SHP77 treated with DMSO at 0.1 percent for 48 hours (cell line): ENCODE measurements at regions not wholly inside any gene's neighbourhood (a gene's known extent, or its start where the extent isn't known, plus 50 kb on each side); places are given as distances from the start of the nearest gene placed in this dataset.

Experiments
- DNase-seq: peaks from one replicate; lab custom pipeline; 2025; lab: John Stamatoyannopoulos, UW

GRCh38 chr1:112318698-112319370, 77.2 kb upstream of the CTTNBP2NL start:
- DNase-seq = no peak

- DNase-seq = no peak
These were observed 76.5 kb upstream of the CTTNBP2NL start for GRCh38 chr1:112319371-112320040.

DNA sequence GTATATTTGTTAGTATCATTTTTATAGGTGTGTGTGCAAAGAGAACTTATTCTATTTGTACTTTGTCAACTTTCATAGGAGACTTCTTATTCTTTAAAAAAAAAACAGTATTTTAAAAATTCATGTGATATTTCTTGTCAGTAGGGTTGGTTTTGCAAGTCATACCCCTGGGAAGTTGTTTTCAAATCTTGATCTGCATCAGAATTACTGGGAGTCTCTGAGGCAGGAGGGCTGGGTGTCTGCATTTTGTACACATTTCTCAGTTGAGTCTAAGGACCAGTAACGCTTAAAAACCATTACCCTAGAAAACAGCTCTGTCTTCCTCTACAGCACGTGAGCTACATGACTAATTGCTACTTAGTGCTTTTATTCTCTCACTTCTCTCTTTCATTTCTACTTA, 76.0 kb upstream of the CTTNBP2NL start:
- DNase-seq = no peak

DNA sequence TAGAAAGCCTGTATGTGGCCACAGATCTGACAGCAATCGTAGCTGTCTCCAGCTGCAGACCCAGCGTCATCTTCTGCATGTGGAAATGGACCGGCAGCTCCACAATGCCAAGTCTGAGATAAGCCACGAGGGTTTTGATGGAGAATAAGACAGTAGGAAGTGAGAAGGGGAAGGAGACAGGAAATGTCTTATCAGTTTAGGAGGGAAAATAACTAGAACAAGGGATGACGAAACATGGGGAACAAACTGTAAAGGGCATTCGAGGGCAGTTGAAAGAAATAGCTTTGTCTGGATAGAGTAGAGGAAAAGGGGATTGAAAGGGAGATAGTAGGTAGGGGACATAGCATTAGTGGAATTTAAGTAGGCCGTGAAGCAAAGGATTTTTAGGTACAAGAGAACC, 74.0 kb upstream of the CTTNBP2NL start:
- DNase-seq = no peak

DNA sequence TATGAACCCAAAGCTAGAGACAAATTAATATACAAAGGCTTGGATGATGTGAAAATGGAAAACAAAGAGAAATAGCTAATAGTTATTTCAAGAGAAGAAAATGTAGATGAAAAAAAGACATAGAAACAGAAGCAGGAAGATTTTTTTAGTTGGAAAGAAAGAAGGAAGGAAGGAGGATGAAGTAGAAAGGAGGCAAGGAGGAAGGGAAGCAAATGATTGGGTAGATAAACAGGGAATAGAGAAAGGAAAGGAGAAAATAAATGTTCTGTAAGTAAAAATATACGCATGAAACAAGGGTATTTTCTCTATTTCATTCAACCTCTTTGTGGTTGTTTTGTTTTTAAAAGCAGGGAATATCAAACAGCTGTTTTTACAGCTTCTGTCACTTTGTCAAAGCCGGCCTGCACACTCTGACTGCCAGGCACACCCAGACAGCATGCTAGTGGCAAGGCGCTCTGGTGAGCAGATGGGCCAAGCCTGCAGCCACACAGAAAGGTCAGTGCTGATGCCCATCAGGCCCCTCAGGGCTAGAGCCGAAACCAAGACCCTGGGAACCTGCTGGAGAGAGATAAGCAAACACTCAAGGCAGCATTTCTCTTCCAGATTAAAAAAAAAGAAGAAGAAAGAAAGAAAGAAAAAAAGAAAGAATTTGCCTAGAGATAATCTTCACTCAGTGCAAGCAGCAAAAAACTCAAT, 72.9 kb upstream of the CTTNBP2NL start:
- no peak for DNase-seq

GRCh38 chr1:112325504-112325903, 70.5 kb upstream of the CTTNBP2NL start:
- no peak for DNase-seq

DNA sequence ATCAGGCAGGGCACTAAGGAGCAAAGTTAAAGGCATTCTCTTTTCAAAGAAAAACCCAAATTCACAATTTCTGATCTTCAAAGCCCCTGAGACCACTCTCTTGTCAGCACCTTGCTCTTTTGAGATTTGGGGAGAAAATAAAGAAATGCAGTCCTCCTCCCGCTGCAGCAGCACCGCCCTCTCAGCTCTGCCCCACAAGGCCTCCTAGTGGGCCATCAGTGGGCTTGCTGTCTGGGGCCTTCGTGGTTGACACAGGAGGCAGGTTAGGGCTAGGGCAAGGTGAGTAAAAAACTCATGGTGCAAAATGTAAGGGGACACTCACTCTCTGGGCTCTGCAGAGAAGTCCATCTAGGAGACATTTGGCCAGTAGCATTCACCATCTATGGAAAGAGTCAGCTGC, 67.4 kb upstream of the CTTNBP2NL start:
- no peak for DNase-seq

GRCh38 chr1:112332176-112333150, 63.6 kb upstream of the CTTNBP2NL start:
- no peak for DNase-seq

- no peak for DNase-seq
These were observed 60.7 kb upstream of the CTTNBP2NL start for GRCh38 chr1:112335351-112335750.

DNA sequence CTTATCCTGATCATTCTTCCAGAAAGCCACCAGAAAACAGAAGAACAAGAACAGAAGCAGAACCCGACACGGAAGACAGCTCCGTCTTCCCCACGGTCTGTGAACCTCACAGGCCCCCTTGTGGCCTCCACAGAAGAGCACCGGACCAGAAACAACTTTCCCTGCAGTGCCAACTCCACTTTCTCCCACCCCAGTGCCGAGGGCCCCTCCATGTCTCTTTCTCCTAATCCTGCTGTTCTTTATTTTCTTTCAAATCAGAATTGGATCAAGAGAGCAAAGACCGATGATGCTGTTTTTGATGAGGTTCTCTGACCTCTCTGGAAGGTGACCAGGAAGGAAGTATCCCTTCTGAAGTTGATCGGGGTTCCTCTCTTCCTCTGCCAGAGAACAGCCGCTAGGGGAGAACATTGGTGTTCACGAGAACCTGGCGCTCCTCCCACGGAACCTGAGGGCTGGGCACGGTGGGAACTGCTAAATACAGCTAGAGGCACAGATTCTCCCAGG, 58.9 kb upstream of the CTTNBP2NL start:
- DNase-seq = peak; percentile 24

GRCh38 chr1:112341986-112342385, 54.0 kb upstream of the CTTNBP2NL start:
- no peak for DNase-seq

DNA sequence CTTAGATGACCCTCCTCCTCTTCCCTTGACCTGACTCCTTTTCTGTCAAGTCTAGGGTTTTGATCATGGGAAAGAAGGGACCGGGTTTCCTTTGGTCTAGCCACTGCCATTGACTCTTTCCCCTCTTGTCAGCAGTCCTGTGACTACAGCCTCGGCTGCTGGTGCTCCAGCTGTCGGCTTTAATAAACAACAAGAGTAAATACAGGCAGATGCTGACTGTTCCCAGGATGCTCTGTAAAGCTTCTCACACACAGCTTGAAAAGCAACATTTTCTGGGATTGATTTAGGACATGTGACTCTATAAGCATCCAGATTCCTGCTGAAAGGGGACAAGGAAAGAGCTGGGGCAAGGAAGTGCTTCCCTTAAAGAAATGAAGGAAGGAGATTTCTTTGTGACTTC, 53.5 kb upstream of the CTTNBP2NL start:
- peak; percentile 6 for DNase-seq

DNA sequence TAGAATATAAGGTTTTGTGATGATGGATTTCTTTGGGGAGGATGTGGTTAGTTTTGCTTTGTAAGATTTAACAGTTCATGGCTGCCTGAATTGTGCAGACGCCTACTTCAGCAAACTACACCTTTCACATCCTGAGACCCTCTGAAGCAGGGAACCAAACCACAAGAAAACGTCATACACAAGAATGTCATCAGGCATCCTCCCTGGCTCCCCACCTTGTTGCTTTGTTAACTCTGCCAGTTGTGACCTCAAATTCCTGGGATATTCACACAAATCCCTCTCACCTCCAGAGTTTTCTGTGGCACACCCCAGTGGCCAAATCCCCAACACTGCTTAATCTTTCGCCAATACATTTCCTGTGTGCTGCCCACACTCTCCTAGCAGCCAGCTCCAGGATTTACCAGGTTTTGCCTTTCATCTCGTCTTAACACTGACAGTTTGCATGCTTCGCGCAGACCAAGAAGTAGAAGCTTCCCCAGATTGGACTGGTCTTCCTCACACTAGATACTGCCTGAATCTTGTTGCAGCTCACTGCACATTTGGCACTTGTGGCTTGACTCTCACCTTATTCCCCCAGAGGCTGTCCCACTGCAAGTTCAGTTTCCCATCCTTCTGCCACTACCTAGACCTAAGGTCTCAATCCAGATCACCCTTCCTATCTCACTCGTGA, 51.1 kb upstream of the CTTNBP2NL start:
- no peak for DNase-seq
